Fibroblast of villous mesenchyme (primary cell): ENCODE measurements at regions not wholly inside any gene's neighbourhood (a gene's known extent, or its start where the extent isn't known, plus 50 kb on each side); places are given as distances from the start of the nearest gene placed in this dataset.

Source experiments
- DNase-seq: peaks from one replicate; pipeline ENCODE4 v3.0.0-alpha.2; 2010; ENCODE audit warnings: low read depth
- H3K4me3 ChIP-seq: 2 replicates; pipeline ENCODE4 v1.5.1; 2011; ENCODE audit warnings: low read depth, mild to moderate bottlenecking, low read length
- TF ChIP-seq, protein P1 (sequence below): IDR thresholded peaks from 2 replicates; pipeline ENCODE4 v1.5.1; 2012; ENCODE audit warnings: low read depth, mild to moderate bottlenecking, low read length; ENCODE audit not compliant: insufficient read depth

DNA sequence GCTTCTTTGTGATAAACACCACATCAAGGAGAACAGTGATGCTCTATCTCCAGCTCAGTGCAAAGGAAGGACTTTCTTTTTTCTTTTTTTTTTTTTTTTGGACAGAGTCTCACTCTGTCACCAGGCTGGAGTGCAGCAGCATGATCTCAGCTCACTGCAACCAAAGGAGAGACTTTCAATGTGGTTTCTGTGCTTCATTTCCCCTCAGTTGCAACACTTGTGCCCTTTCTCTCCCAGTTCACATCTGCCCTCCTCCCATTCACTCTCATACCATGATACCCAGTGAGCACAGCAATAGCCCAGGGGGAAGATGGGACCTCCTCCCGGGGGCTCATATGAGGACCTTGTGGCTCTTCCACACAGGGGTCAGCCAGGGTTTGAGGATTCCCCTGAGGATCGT is 110.0 kb downstream of the MTRR start:
- TF ChIP-seq, protein P1, sequence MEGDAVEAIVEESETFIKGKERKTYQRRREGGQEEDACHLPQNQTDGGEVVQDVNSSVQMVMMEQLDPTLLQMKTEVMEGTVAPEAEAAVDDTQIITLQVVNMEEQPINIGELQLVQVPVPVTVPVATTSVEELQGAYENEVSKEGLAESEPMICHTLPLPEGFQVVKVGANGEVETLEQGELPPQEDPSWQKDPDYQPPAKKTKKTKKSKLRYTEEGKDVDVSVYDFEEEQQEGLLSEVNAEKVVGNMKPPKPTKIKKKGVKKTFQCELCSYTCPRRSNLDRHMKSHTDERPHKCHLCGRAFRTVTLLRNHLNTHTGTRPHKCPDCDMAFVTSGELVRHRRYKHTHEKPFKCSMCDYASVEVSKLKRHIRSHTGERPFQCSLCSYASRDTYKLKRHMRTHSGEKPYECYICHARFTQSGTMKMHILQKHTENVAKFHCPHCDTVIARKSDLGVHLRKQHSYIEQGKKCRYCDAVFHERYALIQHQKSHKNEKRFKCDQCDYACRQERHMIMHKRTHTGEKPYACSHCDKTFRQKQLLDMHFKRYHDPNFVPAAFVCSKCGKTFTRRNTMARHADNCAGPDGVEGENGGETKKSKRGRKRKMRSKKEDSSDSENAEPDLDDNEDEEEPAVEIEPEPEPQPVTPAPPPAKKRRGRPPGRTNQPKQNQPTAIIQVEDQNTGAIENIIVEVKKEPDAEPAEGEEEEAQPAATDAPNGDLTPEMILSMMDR: no peak
- no peak for DNase-seq
- H3K4me3 ChIP-seq: no peak overlapping the region

DNA sequence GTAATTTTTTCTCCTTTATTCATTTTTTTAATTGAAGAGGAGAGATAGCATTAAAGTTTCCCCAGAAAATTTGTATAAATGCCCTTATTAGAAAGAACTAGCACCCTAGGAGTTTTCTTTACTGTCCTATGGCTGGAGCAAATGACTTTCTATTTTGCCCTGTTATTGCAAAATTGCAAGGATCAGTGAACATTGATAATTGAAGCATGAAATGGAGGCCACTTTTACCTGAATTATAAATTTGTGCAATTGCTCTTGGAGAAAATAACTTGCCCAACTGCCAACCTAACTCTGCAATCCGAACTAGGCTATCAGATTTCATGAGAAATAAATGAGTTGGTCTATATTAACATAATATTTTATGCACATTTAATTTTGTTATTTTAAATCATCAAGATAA is 111.9 kb downstream of the MTRR start:
- TF ChIP-seq, protein P1: no peak
- no peak overlapping the region for H3K4me3 ChIP-seq
- DNase-seq: no peak

DNA sequence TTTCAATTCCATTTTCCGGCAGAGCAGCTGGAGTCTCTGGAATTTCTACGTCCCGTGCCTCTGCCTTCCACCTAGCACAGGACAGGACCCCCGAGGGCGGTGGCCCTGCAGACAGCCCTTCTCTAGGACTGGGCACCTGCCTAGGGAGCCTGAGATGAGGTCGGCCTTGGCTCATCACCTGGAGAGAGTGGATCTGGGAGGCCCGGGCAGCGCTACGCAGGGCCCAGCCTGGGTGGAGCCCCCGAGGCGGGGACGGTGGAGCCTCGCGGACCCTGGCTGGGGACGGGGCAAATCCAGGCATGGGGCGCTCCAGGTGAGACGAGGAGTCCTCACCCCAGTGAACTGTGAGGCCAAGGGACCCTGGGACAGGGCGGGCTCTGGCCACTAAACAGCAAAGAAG is 114.5 kb downstream of the MTRR start:
- no peak overlapping the region for H3K4me3 ChIP-seq
- TF ChIP-seq, protein P1: no peak
- no peak for DNase-seq

DNA sequence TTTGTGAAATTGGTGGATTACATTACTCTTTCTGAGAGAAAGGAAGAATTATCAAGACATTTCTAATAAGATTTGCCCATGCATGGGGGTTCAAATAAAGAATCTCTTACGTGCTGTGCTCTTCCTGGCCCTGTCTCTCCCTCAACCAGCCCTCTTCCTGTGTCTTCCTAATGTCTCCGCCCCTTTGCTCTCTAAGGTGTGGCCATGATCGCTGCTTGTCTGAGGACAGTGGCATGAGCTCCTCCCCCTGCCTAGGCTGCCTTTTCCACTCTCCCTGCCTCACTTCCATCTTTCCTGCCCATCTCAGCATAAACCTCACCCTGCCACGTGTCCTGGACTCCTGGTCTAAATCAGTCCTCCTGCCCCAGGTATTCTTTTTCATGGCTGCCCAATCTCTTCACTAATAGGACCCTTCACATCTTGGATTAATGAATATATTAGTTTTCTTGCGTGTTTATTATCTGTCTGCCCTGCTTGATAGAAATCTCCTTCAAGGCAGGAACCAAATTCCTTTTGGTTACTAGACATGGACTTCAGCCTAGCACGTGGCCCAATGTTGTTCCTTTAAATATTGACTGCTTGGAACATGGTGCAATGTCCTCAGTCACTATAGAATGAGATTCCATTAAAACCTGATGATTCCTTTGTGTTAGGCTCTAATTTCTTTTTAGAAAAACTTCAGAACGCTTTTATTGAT is 122.3 kb downstream of the MTRR start:
- no peak for DNase-seq
- no peak overlapping the region for H3K4me3 ChIP-seq
- TF ChIP-seq, protein P1: no peak

DNA sequence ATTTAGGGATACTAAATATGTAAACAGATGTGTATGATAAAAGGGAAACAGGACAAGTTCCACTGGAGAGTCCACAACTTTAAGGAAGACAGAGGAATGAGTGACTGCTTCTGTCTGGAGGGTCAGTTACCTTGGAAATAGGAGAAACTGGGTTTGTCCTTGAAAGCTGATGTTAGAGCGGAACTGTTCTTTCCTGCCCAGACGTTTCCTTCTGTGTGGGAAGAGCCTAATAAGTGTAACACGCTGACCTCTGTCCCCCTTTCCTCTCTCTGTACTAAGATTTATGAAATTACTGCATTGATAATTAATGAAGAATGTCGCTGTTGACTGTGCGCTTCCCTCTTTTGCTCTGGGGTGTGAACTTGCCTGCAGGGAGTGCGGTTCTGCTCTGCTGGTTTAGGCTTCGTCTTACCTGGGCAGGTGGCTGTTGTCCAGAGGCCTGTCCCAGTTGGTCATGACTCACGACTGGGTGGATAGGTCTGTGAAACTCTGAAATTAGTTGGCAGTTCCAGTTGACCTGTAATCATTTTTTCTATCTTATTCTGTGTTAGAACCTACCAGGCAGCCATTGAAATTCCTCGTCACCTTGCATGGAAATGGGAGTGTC is 126.8 kb downstream of the MTRR start:
- H3K4me3 ChIP-seq: no peak overlapping the region
- no peak for DNase-seq

DNA sequence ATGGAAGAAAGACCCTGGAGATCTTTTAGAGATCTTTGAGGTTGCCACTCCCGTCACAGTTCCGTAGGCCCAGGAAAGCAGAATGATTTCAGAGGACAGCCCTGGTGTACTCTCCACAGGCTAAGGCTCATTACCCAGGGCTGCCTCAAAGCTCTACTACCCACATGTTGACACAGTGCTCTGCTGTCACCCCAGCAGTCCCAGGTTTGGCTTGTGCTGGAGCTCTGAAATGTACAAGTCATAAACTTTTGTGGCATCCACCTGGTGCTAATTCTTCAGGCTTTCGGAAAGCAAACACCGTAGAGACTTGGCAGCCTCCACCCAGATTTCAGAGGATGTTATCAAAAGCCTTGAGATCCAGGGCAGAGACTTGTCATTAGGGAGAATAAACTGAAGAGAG is 136.5 kb downstream of the MTRR start:
- DNase-seq: no peak
- TF ChIP-seq, protein P1: no peak
- no peak overlapping the region for H3K4me3 ChIP-seq

More for the DNA sequence above, 126.8 kb downstream of the MTRR start:
- TF ChIP-seq, protein P1: no peak
